NCI-H128 (cell line): ENCODE measurements at regions not wholly inside any gene's neighbourhood (a gene's known extent, or its start where the extent isn't known, plus 50 kb on each side); places are given as distances from the start of the nearest gene placed in this dataset.

Source experiments
- DNase-seq: peaks from one replicate; lab custom pipeline; 2025; ENCODE audit not compliant: unreplicated experiment; lab: John Stamatoyannopoulos, UW

DNA sequence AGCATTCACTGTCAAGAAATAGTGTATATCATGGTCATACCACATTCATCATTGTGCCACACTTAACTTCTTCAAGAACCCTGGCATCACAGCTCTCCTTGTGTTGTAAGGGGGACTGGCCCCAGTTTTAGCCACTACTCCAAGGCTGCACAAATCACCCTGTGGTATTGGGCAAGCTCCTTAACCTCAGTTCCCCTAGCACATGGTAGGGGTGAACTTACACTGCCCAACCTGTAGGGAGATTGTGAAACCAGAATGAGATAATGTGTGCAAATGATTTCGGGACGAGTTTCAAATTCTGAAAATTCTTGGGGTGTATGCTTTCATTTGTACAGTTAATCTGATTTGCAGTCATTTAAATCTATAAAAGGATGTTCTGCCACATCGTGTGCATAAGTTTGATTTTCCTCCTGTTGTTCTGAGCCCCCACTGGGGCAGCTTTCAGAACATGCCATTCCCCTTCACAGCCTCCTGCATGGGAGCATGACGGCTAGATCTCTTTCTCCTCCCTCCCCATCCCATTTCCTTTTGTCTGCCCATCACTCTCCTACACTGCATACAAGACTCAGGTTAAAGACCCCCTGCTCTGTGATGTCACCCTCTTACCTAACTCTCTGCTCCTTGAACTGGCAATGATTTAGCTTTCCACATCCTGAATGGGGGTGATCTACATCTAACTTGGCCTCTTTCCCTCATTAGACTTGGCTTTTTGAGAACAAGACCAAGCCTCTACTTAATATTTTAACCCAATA is 290.3 kb downstream of the CHRM3 start:
- DNase-seq: no peak

DNA sequence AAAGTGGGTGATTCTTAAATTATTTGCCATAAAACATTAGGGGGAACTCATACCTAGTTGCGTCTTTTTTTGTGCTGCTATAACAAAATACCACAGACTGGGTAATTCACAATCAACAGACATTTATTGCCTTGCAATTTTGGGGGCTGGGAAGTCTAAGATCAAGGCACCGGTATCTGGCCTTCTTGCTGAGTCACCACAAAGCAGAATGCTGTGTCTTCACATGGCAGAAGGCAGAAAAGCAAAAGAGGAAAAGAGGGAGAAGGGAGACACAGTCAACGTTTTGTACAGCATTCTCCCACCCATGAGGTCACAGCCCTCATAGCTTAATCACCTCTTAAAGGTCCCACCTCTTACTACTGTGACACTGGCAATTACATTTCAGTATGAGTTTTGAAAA is 291.0 kb downstream of the CHRM3 start:
- no peak for DNase-seq

DNA sequence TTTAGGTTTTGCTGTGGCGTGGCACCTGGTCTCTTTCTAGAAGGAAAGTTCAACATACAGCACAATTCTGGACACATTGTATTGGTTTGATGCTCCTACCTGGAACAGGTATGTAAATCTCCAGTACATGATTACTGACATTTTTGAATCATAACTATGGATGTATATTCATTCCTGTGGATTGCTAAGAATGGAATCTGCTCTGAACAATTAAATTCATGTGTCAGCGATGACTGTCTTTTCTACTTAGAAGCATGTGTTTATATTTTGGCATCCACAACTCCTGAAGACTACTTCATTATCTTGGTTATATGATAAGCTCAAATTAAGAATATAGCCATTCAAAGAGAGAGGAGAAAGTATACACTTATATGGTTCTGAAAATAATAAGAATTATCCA is 291.8 kb downstream of the CHRM3 start:
- DNase-seq: no peak

DNA sequence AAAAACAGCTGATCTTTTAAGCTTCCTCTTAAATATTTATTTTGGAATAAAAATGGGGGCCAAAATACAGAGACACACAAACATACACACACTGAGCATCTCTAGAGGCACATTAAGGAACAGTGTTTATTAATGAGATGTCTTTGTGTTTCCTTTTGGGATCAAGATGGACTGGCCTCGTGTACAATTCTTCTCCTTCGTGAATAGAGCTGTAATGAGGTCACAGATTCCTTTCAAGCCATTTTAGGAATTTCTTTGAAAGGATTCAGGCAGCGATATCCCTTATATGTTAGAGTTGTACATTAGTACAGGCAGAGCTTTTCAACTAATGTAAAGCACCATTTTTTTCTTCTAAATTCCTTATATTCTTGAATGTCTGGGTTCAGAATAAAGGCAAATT is 295.7 kb downstream of the CHRM3 start:
- DNase-seq: no peak

DNA sequence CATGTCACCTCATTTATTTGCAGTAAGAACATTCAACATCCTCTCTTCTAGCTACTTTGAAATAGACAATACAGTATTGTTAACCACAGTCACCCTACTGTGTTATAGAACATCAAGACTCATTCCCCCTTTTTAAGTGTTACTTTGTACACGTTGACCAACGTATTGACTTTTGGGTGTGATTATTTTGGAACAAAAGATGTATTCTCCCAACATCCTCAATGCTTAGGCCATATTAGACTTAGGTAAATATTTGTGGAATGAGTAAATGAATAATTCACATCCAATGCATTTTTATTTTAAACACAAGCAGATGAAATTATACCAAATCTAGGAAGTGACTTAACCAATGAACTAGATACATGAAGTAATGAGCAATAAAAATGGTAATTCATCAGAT is 296.6 kb downstream of the CHRM3 start:
- no peak for DNase-seq

DNA sequence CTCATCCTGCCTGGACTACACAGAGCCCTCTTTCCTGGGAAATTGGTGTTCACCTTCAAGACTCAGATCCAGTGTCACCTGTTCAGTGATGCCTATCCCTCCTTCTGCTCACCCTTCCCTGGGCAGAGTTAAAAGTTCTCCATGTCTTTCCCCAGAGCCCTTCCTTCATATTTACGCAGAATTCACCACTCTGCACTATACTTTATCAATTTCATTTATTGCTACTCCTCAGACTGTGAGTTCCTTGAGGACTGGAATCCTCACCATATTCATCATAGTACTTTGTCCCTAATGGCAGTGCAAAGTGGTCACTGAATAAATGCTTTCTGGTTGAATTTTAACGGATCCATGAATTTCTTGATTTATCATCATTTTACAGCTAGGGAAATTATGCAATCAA is 300.0 kb downstream of the CHRM3 start:
- DNase-seq: no peak

DNA sequence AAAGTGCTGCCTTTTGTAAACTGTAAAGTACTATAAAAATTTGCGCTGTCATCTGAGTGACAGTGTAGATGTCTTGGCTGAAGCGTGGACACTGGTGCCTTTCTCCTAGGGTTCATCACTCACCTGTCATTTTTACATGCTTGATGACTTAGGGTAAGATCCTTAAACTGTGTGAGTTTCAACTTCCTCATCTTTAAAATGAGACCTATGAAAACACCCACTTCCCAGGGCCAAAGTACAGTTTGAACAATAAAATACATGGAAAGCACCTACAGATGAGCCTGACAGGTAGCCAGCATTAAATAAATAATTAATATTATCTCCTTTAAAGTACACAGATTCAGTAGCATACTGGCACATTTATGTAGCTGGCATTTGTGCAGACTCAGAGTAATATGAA is 309.9 kb downstream of the CHRM3 start:
- no peak for DNase-seq

DNA sequence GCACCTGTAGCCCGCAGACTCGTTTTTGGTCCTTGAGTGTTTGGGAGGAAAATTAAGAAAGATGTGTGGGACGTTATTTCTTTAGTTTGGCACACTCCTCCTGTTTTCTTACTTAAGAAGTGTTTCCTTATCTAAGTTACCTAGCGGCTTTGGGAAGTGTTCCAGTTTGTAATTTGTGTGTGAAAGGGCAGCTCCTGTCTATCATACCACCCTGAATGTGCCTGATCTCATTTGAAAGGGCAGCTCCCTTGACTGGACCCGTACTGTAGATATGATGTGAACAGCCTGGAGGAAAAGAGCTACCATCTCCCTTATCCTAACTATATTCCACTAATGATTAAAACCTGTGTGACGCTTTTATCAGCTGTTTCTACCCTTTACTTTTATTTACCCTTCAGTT is 314.3 kb downstream of the CHRM3 start:
- DNase-seq: no peak

DNA sequence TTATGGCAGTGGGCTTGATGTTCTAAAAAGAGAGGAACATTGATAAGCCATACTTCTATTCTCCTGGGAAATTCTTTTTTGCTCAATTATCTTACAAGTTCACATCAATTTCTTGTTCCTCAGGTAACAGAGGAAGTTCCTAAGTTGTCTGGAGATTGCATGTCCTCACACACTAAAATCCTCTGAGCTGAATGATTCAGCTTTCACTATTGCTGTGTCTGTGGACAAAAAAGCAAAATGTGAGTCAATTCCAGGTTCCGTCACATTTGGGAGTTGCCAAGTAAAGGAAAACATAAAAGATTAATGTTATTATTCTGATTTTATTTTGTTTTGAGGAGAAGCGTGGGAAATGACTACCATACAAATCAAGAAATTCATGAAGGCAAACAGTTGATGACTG is 316.7 kb downstream of the CHRM3 start:
- DNase-seq: no peak

DNA sequence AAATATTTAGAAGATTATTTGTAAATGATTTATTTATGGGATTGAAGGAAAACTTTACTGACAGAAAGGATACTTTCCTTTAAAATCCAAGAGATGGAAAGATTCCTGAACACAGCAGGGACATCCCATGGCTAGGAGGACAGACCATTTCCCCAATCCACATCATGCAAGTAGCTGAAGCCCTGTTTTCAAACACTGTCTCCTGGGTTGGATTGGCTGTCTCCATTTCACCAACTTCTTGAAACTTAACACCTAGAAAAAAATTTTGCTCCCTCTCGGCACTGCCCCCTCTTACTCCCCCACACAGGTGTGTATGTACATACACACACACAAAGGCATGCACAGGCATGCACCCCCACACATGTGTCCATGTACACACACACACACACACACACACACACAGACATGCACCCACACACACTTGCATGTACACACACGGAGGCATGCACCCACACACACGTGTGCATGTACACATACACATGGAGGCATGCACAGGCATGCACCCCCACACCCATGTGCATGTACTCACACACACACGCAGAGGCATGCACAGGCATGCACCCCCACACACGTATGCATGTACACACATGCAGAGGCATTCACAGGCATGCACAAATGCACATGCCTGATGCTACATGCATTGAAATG is 320.0 kb downstream of the CHRM3 start:
- no peak for DNase-seq

DNA sequence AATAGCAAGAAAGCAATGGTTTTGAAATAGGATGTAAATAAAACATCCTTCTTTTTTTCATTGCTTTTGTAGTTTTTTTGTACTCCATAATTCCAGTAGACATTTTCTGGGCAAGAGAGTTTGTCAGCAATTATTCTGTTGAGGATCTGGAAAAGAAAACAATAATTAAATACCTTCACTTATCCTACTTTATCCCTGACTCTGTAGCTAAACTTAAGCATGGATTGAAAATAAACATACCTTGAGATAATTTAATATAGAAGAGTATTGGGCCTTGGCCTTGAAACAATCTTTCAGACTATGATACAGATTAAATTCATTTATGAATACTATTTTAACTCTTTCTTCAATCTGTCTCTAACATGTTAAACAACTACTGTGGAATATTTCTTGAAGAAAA is 321.2 kb downstream of the CHRM3 start:
- no peak for DNase-seq

DNA sequence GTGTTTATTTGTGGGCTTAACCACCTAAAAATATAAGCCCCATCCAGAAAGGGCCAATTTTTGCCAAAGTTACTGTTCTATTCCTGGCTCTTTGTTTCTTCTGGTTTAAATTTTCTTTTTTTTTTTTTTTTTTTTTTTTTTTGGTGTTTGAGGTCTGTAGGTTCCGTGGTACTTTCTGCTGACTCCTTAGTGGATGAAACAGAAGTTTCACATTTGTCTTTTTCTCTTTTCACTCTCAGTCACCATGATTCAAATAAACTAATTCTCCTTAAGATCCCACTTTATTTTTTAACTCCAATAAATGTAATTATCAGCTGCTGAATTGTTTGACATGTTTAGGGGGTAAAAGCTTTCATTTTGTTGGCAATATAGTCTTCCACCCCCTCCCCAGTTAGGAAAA is 322.3 kb downstream of the CHRM3 start:
- DNase-seq: no peak

DNA sequence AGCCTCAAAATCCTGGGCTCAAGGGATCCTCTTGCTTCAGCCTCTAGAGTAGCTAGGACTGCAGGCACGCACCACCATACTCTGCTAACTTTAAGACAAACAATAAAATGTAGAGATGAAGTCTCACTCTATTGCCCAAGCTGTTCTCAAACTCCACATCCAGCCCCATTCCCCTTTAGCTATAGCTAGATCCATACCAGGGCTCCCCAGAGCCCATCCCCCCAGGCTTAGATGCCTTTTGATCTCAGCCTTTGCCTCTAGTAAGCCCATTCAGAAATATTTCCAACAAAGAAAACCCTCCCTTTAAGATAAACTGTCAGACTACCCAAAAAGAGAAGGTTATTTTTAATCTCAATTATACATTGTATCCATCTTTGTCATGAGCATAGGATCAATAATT is 325.4 kb downstream of the CHRM3 start:
- no peak for DNase-seq

DNA sequence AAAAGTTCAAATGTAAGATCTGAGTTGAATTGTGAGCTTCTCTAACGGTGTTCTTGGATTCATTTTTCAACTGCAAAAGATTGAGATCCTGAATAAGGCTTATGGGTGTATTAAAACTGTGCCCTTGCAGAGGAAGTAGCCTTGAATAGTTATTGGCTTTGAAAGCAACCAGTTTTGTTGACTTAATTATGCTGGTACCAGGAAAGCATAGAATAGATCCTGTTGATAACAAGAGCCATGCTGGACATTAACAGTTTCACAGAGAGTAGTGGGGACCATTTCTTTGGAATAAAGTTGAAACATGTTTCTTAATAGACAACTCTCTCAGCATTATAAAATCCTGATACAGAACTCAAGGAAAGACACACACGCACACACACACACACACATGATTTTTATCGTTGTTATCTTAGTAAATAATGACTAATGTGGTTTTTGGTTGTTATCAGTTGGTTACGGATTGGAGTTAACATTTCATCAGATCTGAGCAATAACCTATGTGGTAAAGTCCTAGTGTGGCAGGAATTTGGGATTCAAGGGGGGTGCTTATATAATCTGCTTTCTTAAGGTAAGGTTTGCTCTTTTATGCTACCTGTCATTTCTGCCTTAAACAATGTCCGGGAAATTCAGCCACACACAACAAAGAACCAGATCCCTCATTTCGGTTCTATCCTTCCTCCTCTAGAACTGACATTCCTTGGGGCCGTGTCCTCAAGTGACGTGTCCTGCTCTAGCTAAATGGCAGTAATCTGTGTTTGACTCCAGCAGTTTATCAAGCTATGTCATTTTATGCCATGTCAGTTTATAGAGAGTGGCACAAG is 330.9 kb downstream of the CHRM3 start:
- DNase-seq: no peak

DNA sequence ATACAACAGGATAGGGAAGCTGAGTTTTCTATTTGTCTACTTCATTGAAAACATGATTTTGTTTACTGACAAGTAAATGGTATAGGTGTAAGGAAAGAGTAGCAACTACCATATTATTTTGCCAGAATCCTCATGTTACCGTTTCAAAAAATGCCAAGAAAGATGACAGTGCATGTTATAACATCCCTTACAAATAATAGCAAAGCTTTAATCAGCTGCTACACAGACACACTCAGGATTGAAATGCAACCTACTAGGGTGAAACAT is 331.5 kb downstream of the CHRM3 start:
- no peak for DNase-seq

DNA sequence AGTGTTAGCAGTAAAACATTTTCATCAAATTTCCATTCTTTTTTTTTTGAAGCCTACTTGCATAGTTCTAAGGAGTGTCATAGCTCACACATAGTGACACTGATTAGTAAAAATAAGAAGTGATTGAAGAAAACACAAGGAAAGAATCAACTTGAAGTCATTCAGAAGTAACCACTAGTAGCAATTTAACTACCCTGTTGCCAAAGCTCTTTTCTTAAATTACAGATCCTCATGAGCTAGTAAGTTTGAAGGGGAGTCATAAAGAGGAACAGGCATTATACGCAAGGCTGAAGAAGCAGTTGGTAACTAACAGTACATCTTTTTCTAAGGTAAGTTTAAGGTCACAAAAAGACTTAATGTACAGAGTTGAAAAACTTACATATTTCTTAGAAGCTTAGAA is 332.2 kb downstream of the CHRM3 start:
- DNase-seq: no peak

DNA sequence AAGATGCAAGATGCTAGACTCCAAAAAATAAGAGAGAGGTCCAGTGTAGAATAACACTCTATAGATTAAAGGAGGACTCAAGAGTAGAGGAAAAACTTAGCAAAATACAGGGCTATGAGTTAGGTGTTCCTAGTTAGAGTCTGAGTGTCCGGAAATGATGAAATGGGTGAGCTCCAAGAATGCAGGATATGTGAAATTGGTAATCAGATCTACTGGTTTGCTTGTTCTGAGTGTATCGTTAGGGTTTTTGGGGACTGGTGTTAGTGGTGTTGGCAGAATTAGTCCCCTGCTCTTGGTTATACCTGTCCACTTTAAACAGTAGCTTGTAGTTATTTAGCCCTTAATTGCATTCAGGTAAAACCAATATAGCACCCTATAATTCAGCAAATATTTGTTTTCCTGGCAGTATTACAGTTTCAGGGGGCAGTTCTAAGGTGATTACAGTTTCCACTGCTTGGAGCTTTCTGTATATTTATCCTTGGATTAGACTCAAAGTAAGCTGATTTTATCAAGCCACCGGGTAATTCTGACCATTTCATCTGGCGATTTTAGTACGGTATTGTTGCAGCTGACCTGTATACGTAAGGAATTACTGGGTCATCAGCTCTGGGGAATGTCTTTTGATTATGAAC is 332.7 kb downstream of the CHRM3 start:
- no peak for DNase-seq

DNA sequence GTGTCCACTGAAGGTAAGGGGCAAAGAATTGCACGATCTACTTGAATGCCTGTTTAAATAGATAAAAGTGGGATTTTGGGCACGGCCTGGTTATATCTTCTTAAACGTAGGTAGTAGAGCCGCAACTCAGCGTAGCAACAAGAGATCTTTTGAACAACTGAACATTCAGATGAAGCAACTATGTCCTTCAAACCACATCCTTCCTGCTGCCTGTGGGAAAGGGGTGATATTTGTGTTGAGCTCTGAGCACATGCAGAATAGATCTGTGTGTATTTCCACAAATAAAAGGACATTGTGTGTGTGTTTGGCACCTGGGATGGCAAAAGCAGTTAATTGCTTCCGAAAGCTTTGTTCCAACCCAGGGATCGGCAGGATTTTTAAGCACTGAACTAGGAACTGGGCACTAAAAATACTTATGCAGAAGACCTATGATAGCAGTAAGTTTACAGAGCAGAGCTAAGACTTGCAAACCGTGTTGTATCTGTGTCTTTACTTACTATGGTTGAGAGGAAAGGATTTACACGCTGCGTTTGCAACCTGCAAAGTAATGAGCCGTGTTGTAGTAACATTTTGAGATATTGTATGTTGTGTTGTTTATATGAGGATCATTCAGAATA is 333.4 kb downstream of the CHRM3 start:
- no peak for DNase-seq

DNA sequence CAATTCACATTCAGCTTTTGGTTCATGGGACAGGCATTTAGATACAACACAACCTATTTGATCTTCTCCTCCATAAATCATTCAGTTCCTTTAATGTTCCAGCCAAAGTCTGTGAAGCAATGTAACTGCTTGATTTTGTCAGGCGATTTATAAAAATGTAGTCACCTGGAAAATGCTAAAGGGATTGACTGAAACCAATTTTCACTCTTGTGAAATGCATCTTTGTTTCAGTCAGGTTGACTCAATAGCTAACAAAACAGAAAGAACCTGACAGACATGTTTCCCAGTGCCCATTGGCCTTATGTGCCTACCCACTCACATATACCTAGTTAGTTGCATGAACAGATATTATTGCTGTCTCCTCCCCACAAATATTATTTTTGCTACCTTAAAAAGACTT is 335.7 kb downstream of the CHRM3 start:
- no peak for DNase-seq

DNA sequence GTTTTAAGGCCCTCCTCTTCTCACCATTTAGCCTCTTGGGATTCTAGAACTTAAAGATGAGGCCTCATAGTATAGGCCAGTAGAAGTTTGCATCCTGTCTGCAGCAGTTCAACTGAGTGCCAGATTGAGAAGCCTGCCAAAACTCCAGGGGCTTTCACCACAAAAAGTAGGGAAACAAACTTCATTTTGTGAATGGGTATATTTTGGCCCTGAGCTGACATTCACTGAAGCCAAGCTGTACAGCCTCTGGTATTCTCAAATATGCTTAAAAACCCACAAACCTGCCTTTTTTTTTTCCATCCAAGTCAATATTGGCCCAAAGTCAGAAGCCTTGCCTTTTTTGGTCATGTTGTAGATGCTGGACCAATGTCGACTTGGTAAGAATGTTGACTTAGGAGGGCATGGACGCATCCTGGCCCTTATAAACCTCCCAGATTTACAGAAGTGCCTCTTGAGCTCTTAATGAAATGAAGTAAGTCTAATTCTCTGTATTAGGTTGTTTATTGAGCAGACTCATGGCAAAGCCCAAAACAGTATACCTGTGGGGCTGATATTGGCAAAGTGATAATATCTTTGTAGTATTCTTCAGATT is 337.5 kb downstream of the CHRM3 start:
- DNase-seq: no peak

DNA sequence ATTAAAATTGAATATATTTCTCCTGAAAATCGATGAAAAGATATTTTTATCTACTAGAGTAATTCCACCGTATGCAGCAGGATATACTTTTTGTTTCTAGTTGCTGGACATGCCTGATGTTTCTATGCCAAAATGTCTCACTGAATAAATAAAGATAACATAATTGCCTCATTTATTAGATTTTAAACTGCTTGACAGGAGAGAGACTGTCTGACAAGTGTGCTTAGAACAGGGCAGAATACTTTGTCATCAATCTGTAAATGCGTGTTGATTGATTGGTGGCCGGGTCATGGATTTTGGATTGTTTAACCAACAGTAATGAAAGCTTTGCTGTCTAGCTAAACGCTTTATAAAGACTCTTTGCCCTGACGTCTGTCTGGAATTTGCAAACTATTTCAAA is 339.0 kb downstream of the CHRM3 start:
- DNase-seq: no peak
